ENCODE measurements at regions not wholly inside any gene's neighbourhood (a gene's known extent, or its start where the extent isn't known, plus 50 kb on each side); places are given as distances from the start of the nearest gene placed in this dataset.

DNA sequence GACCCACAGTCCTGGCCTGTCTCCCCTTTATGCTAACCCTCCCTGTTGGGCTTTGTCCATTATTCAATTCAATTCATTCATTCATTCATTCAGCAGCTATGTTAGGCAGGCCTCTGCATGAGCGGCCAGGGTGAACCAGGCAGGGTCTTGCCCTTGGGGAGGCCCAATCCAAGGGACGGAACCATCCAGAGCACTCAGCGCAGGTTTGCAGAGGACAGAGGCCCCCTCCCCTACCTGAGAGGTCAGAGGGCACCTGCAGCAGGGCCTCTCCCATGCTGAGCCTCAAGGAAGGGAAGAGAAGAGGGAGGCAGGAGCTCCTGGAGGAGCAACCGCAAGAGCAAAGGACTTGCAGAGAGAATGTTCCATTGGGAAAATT lies 61.4 kb downstream of the C9orf50 start (continued):
- TF ChIP-seq, protein P1, sequence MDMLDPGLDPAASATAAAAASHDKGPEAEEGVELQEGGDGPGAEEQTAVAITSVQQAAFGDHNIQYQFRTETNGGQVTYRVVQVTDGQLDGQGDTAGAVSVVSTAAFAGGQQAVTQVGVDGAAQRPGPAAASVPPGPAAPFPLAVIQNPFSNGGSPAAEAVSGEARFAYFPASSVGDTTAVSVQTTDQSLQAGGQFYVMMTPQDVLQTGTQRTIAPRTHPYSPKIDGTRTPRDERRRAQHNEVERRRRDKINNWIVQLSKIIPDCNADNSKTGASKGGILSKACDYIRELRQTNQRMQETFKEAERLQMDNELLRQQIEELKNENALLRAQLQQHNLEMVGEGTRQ (IDR thresholded peaks at IDR 0.05; ENCODE audit: low read depth, low read length): no peak

DNA sequence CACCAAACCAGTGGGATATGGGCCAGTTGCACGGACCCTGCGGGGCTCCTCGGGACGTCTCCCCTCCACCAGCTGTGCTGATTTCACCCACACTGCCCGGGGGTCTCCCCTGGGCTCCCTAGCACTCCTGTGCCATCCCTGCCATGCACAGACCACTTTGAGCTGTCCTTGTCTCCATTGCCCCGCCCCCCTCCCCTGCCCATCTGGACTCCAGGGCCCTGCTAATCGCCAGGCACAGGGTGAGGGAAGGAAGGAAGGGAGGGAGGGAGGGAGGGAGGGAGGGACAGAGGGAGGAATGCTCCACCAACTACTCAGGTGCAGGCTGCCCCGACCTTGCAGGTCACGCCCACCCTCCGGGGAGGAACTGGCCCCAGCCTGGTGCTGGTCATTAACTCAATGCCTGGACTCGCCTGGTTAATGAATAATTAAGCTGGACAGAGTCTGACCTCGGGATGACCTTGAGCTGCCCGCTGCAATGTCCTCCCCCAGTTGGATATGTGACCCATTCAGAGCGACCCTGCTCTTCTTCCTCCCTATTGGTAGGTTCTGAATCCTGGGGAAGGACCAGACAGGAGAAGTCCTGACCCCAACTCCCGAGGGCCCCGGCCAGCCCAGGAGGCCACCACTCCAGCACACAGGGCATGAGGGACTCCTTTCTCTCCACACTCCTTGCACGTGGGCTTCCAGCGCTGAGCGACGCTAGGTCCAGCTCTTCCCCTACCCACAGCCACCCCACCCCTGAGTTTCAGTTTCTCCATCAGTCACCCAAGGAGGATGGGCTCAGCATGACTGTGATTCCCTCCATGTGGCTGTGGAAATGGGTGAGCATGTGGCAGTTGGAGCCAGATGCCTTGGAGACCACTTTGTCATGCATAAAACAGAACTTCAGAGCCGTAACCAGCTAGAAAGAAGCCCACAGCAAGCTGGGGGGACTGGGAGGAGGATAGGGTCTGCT lies 62.1 kb downstream of the C9orf50 start:
- no peak for ATAC-seq (ENCODE audit: low read depth)
- no peak overlapping the region for H3K4me3 ChIP-seq (ENCODE audit: insufficient read depth, low read depth, low read length)
- CTCF ChIA-PET: no interaction called here
- TF ChIP-seq BHLHE40 (IDR thresholded peaks at IDR 0.05; ENCODE audit: low read depth, low read length) (no peak), MXI1 (IDR thresholded peaks at IDR 0.05; ENCODE audit: borderline replicate concordance, low read depth, low read length) (no peak), MAFK (IDR thresholded peaks at IDR 0.05; ENCODE audit: low read depth, low read length) (no peak), RFX5 (IDR thresholded peaks at IDR 0.05; ENCODE audit: low read depth, low read length) (no peak), NFE2L2 (IDR thresholded peaks at IDR 0.05; ENCODE audit: low read depth, low read length) (no peak), CHD1 (IDR thresholded peaks at IDR 0.05; ENCODE audit: low read depth, low read length) (no peak), FOS (IDR thresholded peaks at IDR 0.05; ENCODE audit: low read depth, low read length) (no peak), RCOR1 (IDR thresholded peaks at IDR 0.05; ENCODE audit: insufficient replicate concordance, low read length) (no peak)
- TF ChIP-seq, protein P1 (IDR thresholded peaks at IDR 0.05; ENCODE audit: low read depth, low read length): no peak
- TF ChIP-seq, protein P2, sequence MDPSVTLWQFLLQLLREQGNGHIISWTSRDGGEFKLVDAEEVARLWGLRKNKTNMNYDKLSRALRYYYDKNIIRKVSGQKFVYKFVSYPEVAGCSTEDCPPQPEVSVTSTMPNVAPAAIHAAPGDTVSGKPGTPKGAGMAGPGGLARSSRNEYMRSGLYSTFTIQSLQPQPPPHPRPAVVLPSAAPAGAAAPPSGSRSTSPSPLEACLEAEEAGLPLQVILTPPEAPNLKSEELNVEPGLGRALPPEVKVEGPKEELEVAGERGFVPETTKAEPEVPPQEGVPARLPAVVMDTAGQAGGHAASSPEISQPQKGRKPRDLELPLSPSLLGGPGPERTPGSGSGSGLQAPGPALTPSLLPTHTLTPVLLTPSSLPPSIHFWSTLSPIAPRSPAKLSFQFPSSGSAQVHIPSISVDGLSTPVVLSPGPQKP (IDR thresholded peaks at IDR 0.05; ENCODE audit: borderline replicate concordance, low read depth, low read length): no peak

More for the DNA sequence above, 62.1 kb downstream of the C9orf50 start:
- no TSS peak for BruUV-seq (replicated peaks)
- 60% methylated on average over 3 of the region's 21 CpGs; no CpG with 5 or more reads in 1 of the 2 experiments for WGBS, 2 experiments (ENCODE audit: extremely low coverage in 2 of 2, insufficient read length in 1 of 2)
- Histone ChIP-seq H3K27me3 (ENCODE audit: control insufficient read depth, insufficient read depth, low read length) (no peaks in the 10 kb centered on the region), H2BK120ac (ENCODE audit: low read depth, low read length) (peak overlapping the region; percentile 97), H3K36me3 (ENCODE audit: control insufficient read depth, insufficient read depth, low read length) (no peaks in the 10 kb centered on the region), H3K9ac (ENCODE audit: low read depth, low read length) (no peak overlapping the region), H3K9me3 (ENCODE audit: control insufficient read depth, insufficient read depth, low read length) (no peaks in the 10 kb centered on the region), H4K5ac (ENCODE audit: low read depth, low read length) (no peak overlapping the region; the same call in 1 of the 2 replicates), H2BK5ac (ENCODE audit: low read depth, low read length, poor library complexity, severe bottlenecking) (no peak overlapping the region), H2AK9ac (replicated peaks; ENCODE audit: low read depth, low read length, poor library complexity) (no peak overlapping the region), H3K56ac (ENCODE audit: extremely low read depth, insufficient read depth, low read length) (no peak overlapping the region), H2BK15ac (ENCODE audit: low read depth, low read length) (no peak overlapping the region), H3K14ac (replicated peaks; ENCODE audit: low read depth, low read length) (no peak overlapping the region), H2BK20ac (ENCODE audit: low read depth, low read length) (no peak overlapping the region), H3K9me1 (ENCODE audit: insufficient read depth, low read length) (peaks cover 19% of the 10 kb centered on the region), H4K8ac (ENCODE audit: low read depth in 2 of 2, low read length in 2 of 2) (peak overlapping the region; percentile 98 to 99; a peak in 2 of 4 replicates), H3K79me1 (ENCODE audit: low read depth in 1 of 2, low read length in 2 of 2) (no peaks in the 10 kb centered on the region; a peak in 1 of 4 replicates), H3K4me2 (ENCODE audit: low read depth, low read length) (no peak overlapping the region), H4K20me1 (ENCODE audit: insufficient read depth, low read length) (no peaks in the 10 kb centered on the region), H3K18ac (ENCODE audit: low read depth, low read length) (no peak overlapping the region; the same call in 1 of the 2 replicates), H4K91ac (ENCODE audit: insufficient read depth, low read depth, low read length) (no peak overlapping the region; the same call in none of the 2 replicates), H2AFZ (replicated peaks; ENCODE audit: low read length, poor library complexity) (peak overlapping the region; percentile 49), H3K4ac (ENCODE audit: low read depth, low read length) (peak overlapping the region; percentile 10), H3K23ac (ENCODE audit: low read depth, low read length) (no peak overlapping the region), H3K4me1 (ENCODE audit: control insufficient read depth, insufficient read depth, low read length) (peaks cover 32% of the 10 kb centered on the region), H3K27ac (ENCODE audit: insufficient read depth, low read length) (no peak overlapping the region), H2AK5ac (ENCODE audit: low read depth, low read length) (no peak overlapping the region)
- POLR2A ChIA-PET (ENCODE audit: unreplicated experiment): no interaction called here
- intact Hi-C loops (cut with micrococcal nuclease): no loop called here
- dilution Hi-C loops (cut with HindIII; ENCODE audit: low sequenced_read_pairs, unreplicated experiment): no loop called here
- DNase-seq: no peak
- in situ Hi-C loops (cut with MboI; ENCODE audit: low sequenced_read_pairs): no loop called here
